B cell (primary cell): ENCODE measurements at regions not wholly inside any gene's neighbourhood (a gene's known extent, or its start where the extent isn't known, plus 50 kb on each side); places are given as distances from the start of the nearest gene placed in this dataset.

Source experiments
- ATAC-seq: fragments of 200-7000 bp; cut with Tn5 transposase; one replicate; pipeline ENCODE4 v1.10.0; 2021; ENCODE audit warnings: low read depth, mild to moderate bottlenecking, moderate number of reproducible peaks, moderate library complexity
- CTCF ChIA-PET: fragments of 350-600 bp; sonication (Branson Sonifier 250); formaldehyde crosslinking; loops from one replicate; lab custom pipeline; 2021; ENCODE audit warnings: antibody characterized with exemption, inconsistent platforms; lab: Charles Lee
- POLR2A ChIA-PET: fragments of 350-600 bp; sonication (Branson Sonifier 250); formaldehyde crosslinking; loops from one replicate; lab custom pipeline; 2021; ENCODE audit warnings: antibody characterized with exemption; lab: Charles Lee
- DNase-seq: peaks from one replicate; pipeline ENCODE4 v3.0.0; 2013
- H2AFZ ChIP-seq: 2 replicates; pipeline ENCODE4 v1.6.1; 2012; ENCODE audit warnings: mild to moderate bottlenecking, low read depth, low read length; ENCODE audit not compliant: insufficient read depth, poor library complexity, severe bottlenecking
- H3K27ac ChIP-seq, 2 donors: 1 replicate in 1 of 2; 2 replicates in 1 of 2; pipeline ENCODE4 v1.5.1; 2012 to 2013; ENCODE audit warnings: low read length in 2 of 2, mild to moderate bottlenecking in 2 of 2, moderate library complexity in 1 of 2
- H3K27me3 ChIP-seq, 4 experiments: fragments of 200-600 bp in 1 of 4; sonication (generic) in 1 of 4; replicated peaks in 1 of 4; 1 replicate in 2 of 4; 2 replicates in 2 of 4; pipeline versions ENCODE4 v1.6.1 to v1.7.0; 2013 to 2016; ENCODE audit warnings: low read length in 3 of 4, mild to moderate bottlenecking in 2 of 4, mixed read lengths in 1 of 4, moderate library complexity in 1 of 4; ENCODE audit not compliant: insufficient read depth in 4 of 4, control insufficient read depth in 3 of 4; ENCODE audit errors: control extremely low read depth in 1 of 4
- H3K36me3 ChIP-seq, 2 experiments: replicated peaks in 1 of 2; 1 replicate in 1 of 2; 2 replicates in 1 of 2; pipeline versions ENCODE4 v1.6.1 to v1.7.1; 2013; ENCODE audit warnings: low read length in 1 of 2; ENCODE audit not compliant: insufficient read depth in 2 of 2, control insufficient read depth in 1 of 2; ENCODE audit errors: control extremely low read depth in 1 of 2, extremely low read depth in 1 of 2
- H3K4me1 ChIP-seq, 2 donors: fragments of 200-600 bp in 1 of 2; sonication (generic) in 1 of 2; 1 replicate in 1 of 2; 2 replicates in 1 of 2; pipeline versions ENCODE4 v1.5.1 to v1.6.1; 2013 to 2017; ENCODE audit warnings: low read length in 2 of 2; ENCODE audit not compliant: control insufficient read depth in 2 of 2, insufficient read depth in 2 of 2
- H3K4me2 ChIP-seq: replicated peaks from 2 replicates; pipeline ENCODE3; 2012; ENCODE audit warnings: mild to moderate bottlenecking, low read depth, low read length; ENCODE audit not compliant: poor library complexity, severe bottlenecking
- H3K4me3 ChIP-seq, 5 experiments: fragments of 200-600 bp in 1 of 5; sonication (generic) in 1 of 5; 1 replicate in 3 of 5; 2 replicates in 2 of 5; pipeline versions ENCODE4 v1.5.1 to v1.7.0; 2011 to 2016; ENCODE audit warnings: low read length in 4 of 5, mild to moderate bottlenecking in 4 of 5, low read depth in 2 of 5, control low read depth in 1 of 5, moderate library complexity in 1 of 5; ENCODE audit not compliant: insufficient read depth in 1 of 5; ENCODE audit errors: control extremely low read depth in 1 of 5, extremely low read depth in 1 of 5
- H3K79me2 ChIP-seq: fragments of 200-600 bp; sonication (generic); one replicate; pipeline ENCODE4 v1.6.0; 2016; ENCODE audit warnings: low read length; ENCODE audit not compliant: control insufficient read depth, insufficient read depth
- H3K9ac ChIP-seq: fragments of 200-600 bp; sonication (generic); 2 replicates; pipeline ENCODE4 v1.6.1; 2017; ENCODE audit warnings: mild to moderate bottlenecking, low read length, moderate library complexity
- H3K9me3 ChIP-seq, 3 donors: one replicate each; pipeline versions ENCODE4 v1.6.1 to v1.7.1; 2013; ENCODE audit warnings: low read length in 2 of 3; ENCODE audit not compliant: control insufficient read depth in 2 of 3, insufficient read depth in 1 of 3; ENCODE audit errors: control extremely low read depth in 1 of 3
- H4K20me1 ChIP-seq: 2 replicates; pipeline ENCODE4 v1.6.0; 2012; ENCODE audit warnings: mild to moderate bottlenecking, low read length; ENCODE audit not compliant: insufficient read depth, control insufficient read depth, poor library complexity, severe bottlenecking
- H3K27ac Mint-ChIP-seq: one replicate; pipeline ENCODE4 v1.8.0; 2021; ENCODE audit warnings: mixed read lengths
- H3K27me3 Mint-ChIP-seq: one replicate; pipeline ENCODE4 v1.8.0; 2021; ENCODE audit warnings: mixed read lengths
- H3K4me1 Mint-ChIP-seq: one replicate; pipeline ENCODE4 v1.8.0; 2021; ENCODE audit warnings: mixed read lengths
- H3K4me3 Mint-ChIP-seq: one replicate; pipeline ENCODE4 v1.8.0; 2021; ENCODE audit warnings: mixed read lengths
- H3K9me3 Mint-ChIP-seq: one replicate; pipeline ENCODE4 v1.8.0; 2022; ENCODE audit warnings: mixed read lengths; ENCODE audit not compliant: insufficient read depth
- EZH2 ChIP-seq: IDR thresholded peaks from 2 replicates; pipeline ENCODE4 v1.6.1; 2012; ENCODE audit warnings: borderline replicate concordance, low read depth, mild to moderate bottlenecking, moderate library complexity, low read length; ENCODE audit not compliant: insufficient read depth, poor library complexity, severe bottlenecking
- WGBS: methylation state at CpG from one replicate; pipeline ENCODE4 v1.1.5; 2013; ENCODE audit warnings: missing lambda C conversion rate; ENCODE audit not compliant: insufficient coverage; 5-methylcytosine and 5-hydroxymethylcytosine counted together
- intact Hi-C: fragments of 100-400 bp; cut with micrococcal nuclease; formaldehyde crosslinking; loops from one replicate; pipeline ENCODE4 v1.10.0; 2022
- TF ChIP-seq, protein P1 (sequence below): fragments of 200-600 bp; IDR thresholded peaks from one replicate; pipeline ENCODE4 v1.8.0; 2022; ENCODE audit warnings: antibody characterized with exemption, mild to moderate bottlenecking

DNA sequence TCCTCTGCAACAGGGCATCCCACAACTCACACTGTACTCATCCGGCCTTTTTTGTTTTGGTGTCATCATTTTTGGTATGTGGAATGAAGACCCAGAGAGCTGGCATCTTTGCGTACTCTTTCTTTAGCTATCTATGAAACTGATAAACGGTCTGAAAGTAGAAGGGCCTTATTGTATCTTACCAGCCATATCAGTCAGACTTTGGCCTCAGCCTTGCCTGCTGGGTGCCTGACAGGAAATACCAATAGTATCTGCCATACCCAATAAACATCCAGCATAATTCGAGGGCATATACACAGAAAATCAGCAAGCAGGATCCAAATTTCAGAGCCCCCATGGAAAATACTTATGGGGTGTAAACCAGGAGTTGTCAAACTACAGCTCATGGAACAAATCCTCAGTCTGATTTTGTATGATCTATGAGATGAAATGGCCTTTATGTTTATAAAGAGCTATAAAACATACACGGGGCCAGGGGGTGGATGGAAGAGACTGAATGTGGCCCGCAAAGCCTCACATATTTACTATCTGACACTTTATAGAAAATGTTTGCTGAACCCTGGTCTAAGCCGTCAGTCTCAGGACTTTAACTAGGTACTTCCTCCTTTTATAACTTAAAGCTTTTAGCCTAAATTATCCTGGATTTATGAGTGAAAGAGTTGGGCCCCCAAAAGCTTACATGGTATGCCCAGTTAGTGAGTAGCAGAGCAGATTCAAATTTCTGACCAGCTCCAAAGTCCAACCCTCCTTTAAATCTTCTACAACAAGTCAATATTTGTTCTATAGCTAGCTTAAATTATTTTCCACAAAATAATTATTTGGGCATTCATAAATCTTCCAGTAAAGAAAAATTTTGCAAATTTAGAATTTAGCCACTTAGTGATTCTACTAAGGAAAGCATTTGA is 308.0 kb upstream of the PUM3 start:
- Histone ChIP-seq H3K36me3 (no peaks in the 10 kb centered on the region), H3K4me3 (no peak overlapping the region), H3K4me1 (no peaks in the 10 kb centered on the region), H4K20me1 (no peaks in the 10 kb centered on the region), H3K79me2 (no peaks in the 10 kb centered on the region), H3K27ac (no peak overlapping the region), H2AFZ (no peak overlapping the region), H3K9me3 (peaks cover 0 to 9% (median 0%) of the 10 kb centered on the region in 3 donors), H3K27me3 (no peaks in the 10 kb centered on the region), H3K4me2 (no peak overlapping the region), H3K9ac (no peak overlapping the region)
- Mint-ChIP-seq H3K27me3 (no peaks in the 10 kb centered on the region), H3K27ac (no peak overlapping the region), H3K9me3 (no peaks in the 10 kb centered on the region), H3K4me1 (no peaks in the 10 kb centered on the region), H3K4me3 (no peak overlapping the region)
- POLR2A ChIA-PET, result no interaction called here
- 100% methylated on average over 1 of the region's 7 CpGs for WGBS
- TF ChIP-seq, protein P1, sequence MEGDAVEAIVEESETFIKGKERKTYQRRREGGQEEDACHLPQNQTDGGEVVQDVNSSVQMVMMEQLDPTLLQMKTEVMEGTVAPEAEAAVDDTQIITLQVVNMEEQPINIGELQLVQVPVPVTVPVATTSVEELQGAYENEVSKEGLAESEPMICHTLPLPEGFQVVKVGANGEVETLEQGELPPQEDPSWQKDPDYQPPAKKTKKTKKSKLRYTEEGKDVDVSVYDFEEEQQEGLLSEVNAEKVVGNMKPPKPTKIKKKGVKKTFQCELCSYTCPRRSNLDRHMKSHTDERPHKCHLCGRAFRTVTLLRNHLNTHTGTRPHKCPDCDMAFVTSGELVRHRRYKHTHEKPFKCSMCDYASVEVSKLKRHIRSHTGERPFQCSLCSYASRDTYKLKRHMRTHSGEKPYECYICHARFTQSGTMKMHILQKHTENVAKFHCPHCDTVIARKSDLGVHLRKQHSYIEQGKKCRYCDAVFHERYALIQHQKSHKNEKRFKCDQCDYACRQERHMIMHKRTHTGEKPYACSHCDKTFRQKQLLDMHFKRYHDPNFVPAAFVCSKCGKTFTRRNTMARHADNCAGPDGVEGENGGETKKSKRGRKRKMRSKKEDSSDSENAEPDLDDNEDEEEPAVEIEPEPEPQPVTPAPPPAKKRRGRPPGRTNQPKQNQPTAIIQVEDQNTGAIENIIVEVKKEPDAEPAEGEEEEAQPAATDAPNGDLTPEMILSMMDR, result no peak
- no peak for TF ChIP-seq EZH2
- CTCF ChIA-PET, result no interaction called here
- ATAC-seq, result no peak
- intact Hi-C loops, result no loop called here
- DNase-seq, result no peak

DNA sequence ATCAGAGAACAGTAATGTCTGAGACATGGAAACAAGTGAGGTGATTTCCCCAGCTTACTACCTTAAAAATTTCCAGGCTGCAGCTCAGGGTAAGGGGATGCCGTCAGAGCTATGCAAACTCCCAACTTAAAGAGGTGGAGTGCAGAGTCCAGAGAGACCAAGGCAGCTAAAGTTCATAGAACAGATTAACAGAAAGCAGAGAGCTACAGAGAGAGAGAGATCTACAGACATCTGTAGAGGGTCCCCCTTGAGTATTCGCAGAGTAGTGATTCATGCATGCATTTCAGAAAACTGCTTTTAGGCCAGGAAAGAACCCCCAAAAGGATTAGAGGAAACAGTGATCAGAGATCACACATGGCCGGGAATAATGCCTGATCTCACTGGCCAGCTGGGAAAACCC is 306.2 kb upstream of the PUM3 start:
- WGBS, result 40% methylated on average over 1 of the region's 3 CpGs
- POLR2A ChIA-PET, result no interaction called here
- no peak overlapping the region for H3K4me2 ChIP-seq

More for the DNA sequence above, 306.2 kb upstream of the PUM3 start:
- Histone ChIP-seq H4K20me1 (no peaks in the 10 kb centered on the region), H3K27me3 (no peaks in the 10 kb centered on the region), H2AFZ (no peak overlapping the region), H3K9ac (no peak overlapping the region), H3K4me1 (no peaks in the 10 kb centered on the region), H3K79me2 (no peaks in the 10 kb centered on the region), H3K36me3 (no peaks in the 10 kb centered on the region), H3K9me3 (peaks cover 0 to 9% (median 0%) of the 10 kb centered on the region in 3 donors), H3K27ac (no peak overlapping the region), H3K4me3 (no peak overlapping the region)
- no peak for TF ChIP-seq EZH2
- TF ChIP-seq, protein P1, result no peak
- H3K4me3 Mint-ChIP-seq, result no peak overlapping the region
- H3K27me3 Mint-ChIP-seq, result no peaks in the 10 kb centered on the region
- no peaks in the 10 kb centered on the region for H3K9me3 Mint-ChIP-seq
- no peak for DNase-seq
- no peak overlapping the region for H3K27ac Mint-ChIP-seq
- CTCF ChIA-PET, result no interaction called here
- intact Hi-C loops, result no loop called here
- ATAC-seq, result no peak
- no peaks in the 10 kb centered on the region for H3K4me1 Mint-ChIP-seq
